GM23338 (cell line): ENCODE measurements at regions not wholly inside any gene's neighbourhood (a gene's known extent, or its start where the extent isn't known, plus 50 kb on each side); places are given as distances from the start of the nearest gene placed in this dataset.

ENCODE experiments used
- ATAC-seq: fragments of 200-7000 bp; cut with Tn5 transposase; 3 replicates; pipeline ENCODE4 v1.9.1; 2020
- DNase-seq: peaks from one replicate; pipeline ENCODE4 v3.0.0-alpha.2; 2015; ENCODE audit warnings: low spot score
- H2AFZ ChIP-seq: fragments of 200-600 bp; sonication (generic); 2 replicates; pipeline ENCODE4 v1.8.0; 2016; ENCODE audit warnings: antibody characterized with exemption, mild to moderate bottlenecking, moderate library complexity
- H3F3A ChIP-seq: fragments of 200-600 bp; sonication (generic); replicated peaks from 2 replicates; pipeline ENCODE4 v1.8.0; 2017; ENCODE audit warnings: antibody characterized with exemption, mixed run types, low read depth
- H3K27ac ChIP-seq: fragments of 200-600 bp; sonication (generic); 2 replicates; pipeline ENCODE4 v1.6.1; 2016; ENCODE audit warnings: low read depth
- H3K27me3 ChIP-seq: fragments of 200-600 bp; sonication (generic); 2 replicates; pipeline ENCODE4 v1.8.0; 2016; ENCODE audit warnings: mild to moderate bottlenecking, mixed run types, moderate library complexity; ENCODE audit not compliant: insufficient read depth
- H3K36me3 ChIP-seq: fragments of 200-600 bp; sonication (generic); 2 replicates; pipeline ENCODE4 v1.8.0; 2016; ENCODE audit warnings: mild to moderate bottlenecking; ENCODE audit not compliant: insufficient read depth
- H3K4me1 ChIP-seq: fragments of 200-600 bp; sonication (generic); 2 replicates; pipeline ENCODE4 v1.8.0; 2016; ENCODE audit warnings: mild to moderate bottlenecking, moderate library complexity; ENCODE audit not compliant: insufficient read depth
- H3K4me2 ChIP-seq: fragments of 200-600 bp; sonication (generic); 2 replicates; pipeline ENCODE4 v1.7.1; 2017; ENCODE audit warnings: mixed run types
- H3K4me3 ChIP-seq: fragments of 200-600 bp; sonication (generic); 2 replicates; pipeline ENCODE4 v1.6.1; 2016; ENCODE audit warnings: mixed run types
- H3K79me2 ChIP-seq: fragments of 200-600 bp; sonication (generic); replicated peaks from 2 replicates; pipeline ENCODE4 v1.8.0; 2017; ENCODE audit warnings: mild to moderate bottlenecking; ENCODE audit not compliant: insufficient read depth
- H3K9me2 ChIP-seq: fragments of 200-600 bp; sonication (generic); 2 replicates; pipeline ENCODE4 v1.8.0; 2017; ENCODE audit not compliant: insufficient read depth
- H4K20me1 ChIP-seq: fragments of 200-600 bp; sonication (generic); replicated peaks from 2 replicates; pipeline ENCODE4 v1.8.0; 2017; ENCODE audit warnings: mild to moderate bottlenecking; ENCODE audit not compliant: insufficient read depth
- H3K27ac Mint-ChIP-seq: 2 replicates; pipeline ENCODE4 v1.8.0; 2020; ENCODE audit warnings: inconsistent platforms, mild to moderate bottlenecking, moderate library complexity, mixed read lengths
- H3K27me3 Mint-ChIP-seq: 3 replicates; pipeline ENCODE4 v1.8.0; 2022; ENCODE audit warnings: low read depth, mild to moderate bottlenecking, moderate library complexity, mixed read lengths, inconsistent platforms; ENCODE audit not compliant: insufficient read depth, poor library complexity
- H3K36me3 Mint-ChIP-seq: 3 replicates; pipeline ENCODE4 v1.8.0; 2021; ENCODE audit warnings: low read depth, mild to moderate bottlenecking, inconsistent platforms, moderate library complexity, mixed read lengths
- H3K4me1 Mint-ChIP-seq: 3 replicates; pipeline ENCODE4 v1.8.0; 2020; ENCODE audit warnings: mild to moderate bottlenecking, inconsistent platforms, mixed read lengths
- H3K4me3 Mint-ChIP-seq: 3 replicates; pipeline ENCODE4 v1.8.0; 2021; ENCODE audit warnings: moderate library complexity, mild to moderate bottlenecking, inconsistent platforms, mixed read lengths
- H3K9me3 Mint-ChIP-seq: 3 replicates; pipeline ENCODE4 v1.8.0; 2020; ENCODE audit warnings: moderate library complexity, mild to moderate bottlenecking, inconsistent platforms, mixed read lengths
- CREB1 ChIP-seq: fragments of 250-450 bp; sonication (Bioruptor Pico); IDR thresholded peaks from 2 replicates; pipeline ENCODE4 v1.5.0; 2020; ENCODE audit warnings: low read depth, mild to moderate bottlenecking, moderate library complexity
- NANOG ChIP-seq: IDR thresholded peaks from 2 replicates; pipeline ENCODE4 v1.6.1; 2016; ENCODE audit warnings: antibody characterized with exemption, borderline replicate concordance
- REST ChIP-seq: IDR thresholded peaks from one replicate; pipeline ENCODE4 v1.6.1; 2018; ENCODE audit warnings: antibody characterized with exemption; ENCODE audit not compliant: unreplicated experiment
- STAT1 ChIP-seq: IDR thresholded peaks from one replicate; pipeline ENCODE4 v1.6.1; 2016; ENCODE audit warnings: antibody characterized with exemption; ENCODE audit not compliant: unreplicated experiment
- ZNF331 ChIP-seq: fragments of 250-450 bp; sonication (Bioruptor Pico); IDR thresholded peaks from 2 replicates; pipeline ENCODE4 v1.5.0; 2020; ENCODE audit warnings: low read depth, mild to moderate bottlenecking, moderate library complexity
- ZNF462 ChIP-seq: fragments of 250-450 bp; sonication (Bioruptor Pico); IDR thresholded peaks from 2 replicates; pipeline ENCODE4 v1.5.0; 2020; ENCODE audit warnings: mild to moderate bottlenecking, moderate library complexity

GRCh38 chr15:96851613-96852012 lies 521.1 kb downstream of the NR2F2 start (continued):
- TF ChIP-seq ZNF462 (CRISPR knock-in tag) (no peak), ZNF331 (CRISPR knock-in tag) (no peak)

GRCh38 chr15:96858694-96859093 lies 528.2 kb downstream of the NR2F2 start:
- Mint-ChIP-seq H3K9me3 (no peaks in the 10 kb centered on the region), H3K4me3 (no peak overlapping the region), H3K36me3 (no peaks in the 10 kb centered on the region), H3K27me3 (no peaks in the 10 kb centered on the region), H3K27ac (no peak overlapping the region), H3K4me1 (peaks cover 3% of the 10 kb centered on the region; the same call in 2 of the 3 replicates)
- no peak overlapping the region for H3K4me2 ChIP-seq
- no peaks in the 10 kb centered on the region for H3K79me2 ChIP-seq
- no peaks in the 10 kb centered on the region for H3K27me3 ChIP-seq
- peaks cover 24% of the 10 kb centered on the region for H3K9me2 ChIP-seq
- no peak overlapping the region for H2AFZ ChIP-seq
- no peaks in the 10 kb centered on the region for H4K20me1 ChIP-seq
- DNase-seq (no peak), ATAC-seq (no peak)
- no peak overlapping the region for H3K27ac ChIP-seq
- H3K4me3 ChIP-seq: no peak overlapping the region
- no peaks in the 10 kb centered on the region for H3F3A ChIP-seq
- H3K4me1 ChIP-seq: peaks cover 5% of the 10 kb centered on the region; the same call in 1 of the 2 replicates
- H3K36me3 ChIP-seq: no peaks in the 10 kb centered on the region
- TF ChIP-seq REST (no peak), STAT1 (no peak), CREB1 (no peak), NANOG (no peak), ZNF462 (CRISPR knock-in tag) (no peak)
